DMS153 treated with DMSO at 0.1 percent for 48 hours (cell line): ENCODE measurements at regions not wholly inside any gene's neighbourhood (a gene's known extent, or its start where the extent isn't known, plus 50 kb on each side); places are given as distances from the start of the nearest gene placed in this dataset.
A peak's percentile ranks its signal among the peaks of the same experiment; 100 is the strongest.
"Not testable (repeated sequence)": the region's sequence is repeated elsewhere in the genome, so short reads cannot be mapped to it uniquely, and the experiment has no call there.

Experiments
- DNase-seq: peaks from one replicate; lab custom pipeline; 2025; ENCODE audit not compliant: unreplicated experiment; lab: John Stamatoyannopoulos, UW

DNA sequence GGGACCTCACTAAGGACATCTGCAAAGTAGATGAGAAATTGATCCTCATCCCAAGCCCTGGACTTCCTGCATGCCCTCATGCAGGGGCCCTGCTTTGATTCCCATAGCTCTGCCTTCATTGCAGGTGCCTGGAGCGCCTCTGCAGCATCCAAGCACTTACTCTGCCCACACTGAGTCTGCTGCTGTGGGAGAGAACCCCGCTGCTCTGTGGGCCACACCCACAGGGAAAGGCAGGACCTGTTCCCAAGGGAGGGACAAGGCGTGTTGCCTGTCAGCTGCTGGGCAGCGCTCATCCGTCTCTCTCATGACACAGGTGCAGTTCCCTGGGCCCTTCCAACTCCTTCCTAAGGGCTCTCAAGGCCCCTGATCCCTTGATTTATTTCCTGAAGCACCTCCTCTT lies 266.8 kb upstream of the SMIM21 start:
- peak; percentile 32 for DNase-seq

DNA sequence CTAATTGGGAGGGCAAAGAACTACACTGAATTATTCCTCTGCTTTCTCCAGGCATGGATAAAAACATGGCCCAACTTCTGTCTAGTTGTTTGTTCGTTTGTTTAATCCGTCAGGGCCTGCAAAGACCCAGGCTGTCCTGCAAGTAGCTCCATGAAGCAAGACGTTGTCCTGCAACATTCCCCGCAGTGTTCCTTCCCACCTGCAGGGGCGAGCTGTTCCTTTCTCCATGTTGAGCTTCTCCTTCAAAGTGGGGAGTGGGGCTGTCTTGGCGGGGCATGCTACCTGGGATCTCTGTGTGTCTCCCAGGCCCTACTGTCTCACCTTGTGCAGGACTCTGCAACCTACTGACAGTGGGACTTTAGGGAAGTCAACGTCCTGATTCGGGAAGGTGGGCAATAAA lies 264.0 kb upstream of the SMIM21 start:
- no peak for DNase-seq

- not testable (repeated sequence) for DNase-seq
These were observed 262.8 kb upstream of the SMIM21 start for GRCh38 chr18:75690283-75690682.

DNA sequence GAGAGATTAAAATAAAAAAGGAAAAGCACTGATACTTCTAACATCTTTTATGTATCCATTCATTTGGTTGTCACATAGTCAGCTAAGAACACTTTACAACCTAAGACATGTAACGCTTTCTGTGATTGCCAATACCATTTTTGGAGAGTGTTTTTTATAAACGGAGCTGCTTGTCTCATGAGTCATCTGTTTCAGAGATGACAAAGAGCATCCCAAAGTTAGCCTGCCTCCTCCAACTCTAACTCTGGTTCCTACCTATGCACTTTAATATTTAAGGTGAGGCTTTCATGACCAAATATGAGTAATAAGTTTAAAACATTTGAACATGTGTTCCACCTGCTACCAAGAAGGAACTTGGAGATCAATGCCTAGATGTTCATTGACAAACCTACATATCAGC lies 260.1 kb upstream of the SMIM21 start:
- no peak for DNase-seq

DNA sequence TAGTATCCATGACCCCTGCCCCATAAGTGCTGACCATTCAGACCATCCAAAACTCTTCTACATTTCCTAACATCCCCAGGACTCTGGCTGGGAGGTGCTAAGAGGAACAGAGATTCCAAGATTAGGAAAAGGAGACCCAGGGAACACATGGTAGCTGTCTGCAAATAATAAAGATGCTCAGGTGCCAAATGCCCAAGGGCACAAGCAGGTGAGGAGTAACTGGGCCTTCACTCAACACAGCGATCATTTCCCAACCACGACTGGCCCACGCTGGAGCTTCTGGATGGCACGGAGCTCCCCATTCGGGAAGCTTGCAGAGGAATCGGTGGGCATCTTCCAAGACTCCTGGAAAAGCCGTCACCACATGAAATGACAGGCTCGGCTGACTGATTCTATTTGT lies 255.9 kb upstream of the SMIM21 start:
- DNase-seq: no peak

DNA sequence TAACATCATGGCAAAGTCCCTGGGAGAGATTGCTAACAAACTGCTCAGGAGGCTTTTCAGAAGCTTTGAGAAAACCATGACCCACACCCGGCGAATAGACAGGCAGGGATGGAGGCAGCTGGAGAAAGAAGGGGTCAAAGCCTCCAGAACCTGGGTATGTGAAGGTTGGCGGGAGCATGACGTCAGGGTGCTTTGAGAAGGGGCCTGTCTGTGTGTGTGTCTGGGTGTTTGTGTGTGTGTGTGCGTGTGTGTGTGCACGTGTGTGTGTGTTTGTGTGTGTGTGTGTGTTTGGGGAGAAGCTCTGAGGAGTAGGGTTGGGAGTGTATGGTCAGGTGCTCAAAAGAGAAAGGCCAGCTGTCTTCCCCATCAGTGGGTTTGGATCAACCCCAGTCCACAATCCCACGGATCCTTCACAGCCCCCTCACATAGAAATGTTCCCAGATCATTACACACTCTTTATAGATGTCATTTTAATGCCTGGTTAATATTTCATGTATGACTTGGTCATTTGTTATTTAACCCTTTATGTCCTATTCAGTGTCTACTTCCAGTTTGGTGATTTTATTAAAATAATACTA lies 254.1 kb upstream of the SMIM21 start:
- no peak for DNase-seq

DNA sequence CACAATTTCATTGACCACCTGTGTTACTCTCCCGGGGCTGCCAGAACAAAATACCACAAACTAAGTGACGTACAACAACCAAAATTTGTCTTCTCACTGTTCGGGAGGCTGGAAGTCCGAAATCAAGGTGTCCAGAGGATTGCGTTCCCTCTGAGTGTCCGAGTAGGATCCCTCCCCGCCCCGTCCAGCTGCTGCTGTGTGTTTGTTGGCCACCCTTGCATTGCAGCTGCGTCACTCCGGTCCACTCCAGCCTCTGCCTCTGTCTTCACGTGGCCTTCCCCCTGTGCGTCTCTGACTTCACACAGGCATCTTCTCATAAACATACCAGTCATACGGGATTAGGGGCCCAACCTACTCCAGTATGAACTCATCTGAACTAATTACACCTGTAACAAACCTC lies 251.8 kb upstream of the SMIM21 start:
- no peak for DNase-seq

- DNase-seq: peak; percentile 13
These were observed 251.1 kb upstream of the SMIM21 start for GRCh38 chr18:75678627-75679026.

DNA sequence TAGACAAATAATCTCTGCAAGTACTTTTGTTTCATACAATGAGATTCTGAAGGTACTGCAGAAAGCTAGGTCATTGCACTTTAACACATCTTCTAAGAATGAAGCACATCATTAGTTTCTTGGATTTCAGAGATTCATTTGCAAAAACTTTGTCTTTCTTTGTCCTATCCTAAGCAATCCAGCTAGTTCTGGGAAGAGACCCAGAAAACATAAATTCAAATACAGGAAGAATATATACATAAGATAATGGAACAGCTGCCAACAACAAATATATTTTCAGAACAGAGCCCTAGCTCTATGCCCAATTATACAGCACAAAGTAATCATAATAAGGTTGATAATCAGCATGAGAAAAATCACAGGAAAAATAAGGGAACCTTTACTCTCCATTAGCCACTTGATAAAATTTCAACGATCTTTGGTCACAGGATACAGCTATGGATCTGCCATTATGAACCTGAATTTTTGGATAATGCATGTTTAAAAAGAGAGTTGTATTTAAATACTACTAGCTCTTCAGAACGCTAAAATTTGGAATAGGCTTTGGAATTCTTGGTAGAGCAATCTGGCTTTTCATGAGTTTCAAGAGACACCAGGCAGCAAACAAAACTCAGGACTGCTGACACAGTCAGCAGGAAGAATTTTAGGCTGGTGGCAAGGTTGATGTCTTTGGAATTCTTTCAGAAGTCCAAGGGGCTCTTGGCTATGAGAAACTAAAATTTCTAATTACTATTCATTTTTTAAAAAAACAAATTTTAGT lies 250.4 kb upstream of the SMIM21 start:
- DNase-seq: no peak

DNA sequence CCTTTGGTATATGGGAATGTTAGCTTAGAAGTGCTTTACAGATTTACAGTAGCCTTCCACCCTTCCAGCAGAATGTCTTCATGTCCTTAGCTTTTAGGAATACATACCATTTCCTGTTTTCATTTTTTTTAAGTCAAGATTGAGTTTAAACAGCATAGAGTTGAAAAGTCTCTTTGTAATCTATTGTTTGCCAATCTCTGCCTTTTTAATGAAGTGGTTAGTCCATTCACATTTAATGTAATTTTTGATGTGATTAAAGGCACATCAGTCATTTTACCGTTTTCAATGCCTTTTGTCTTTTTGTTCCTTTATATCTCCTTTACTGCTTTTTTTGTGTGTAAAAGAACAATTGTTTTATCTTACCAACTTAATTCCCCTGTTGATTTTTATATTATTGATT lies 233.4 kb upstream of the SMIM21 start:
- DNase-seq: no peak

GRCh38 chr18:75659535-75660023 lies 232.1 kb upstream of the SMIM21 start:
- DNase-seq: no peak

GRCh38 chr18:75658330-75658729 lies 230.8 kb upstream of the SMIM21 start:
- no peak for DNase-seq

GRCh38 chr18:75656563-75657247 lies 229.2 kb upstream of the SMIM21 start:
- DNase-seq: no peak

DNA sequence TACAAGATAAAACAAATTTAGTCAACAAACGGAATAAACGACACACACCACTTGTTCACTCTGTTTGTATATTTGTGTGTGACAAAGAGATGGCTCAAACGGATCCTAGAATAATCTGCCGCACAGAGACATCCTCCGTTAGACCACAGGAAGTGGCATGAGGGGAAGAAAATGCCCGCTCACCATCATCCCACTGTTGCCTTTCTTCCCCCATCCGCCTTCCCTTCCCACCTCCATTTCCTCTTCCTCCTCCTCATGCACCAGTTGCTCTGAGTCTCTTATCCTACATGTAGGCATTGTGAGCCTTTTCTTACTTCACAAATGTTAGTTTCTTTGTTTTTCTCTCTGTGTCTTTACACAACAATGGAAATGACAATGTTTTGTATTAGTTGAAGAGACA lies 228.5 kb upstream of the SMIM21 start:
- no peak for DNase-seq

GRCh38 chr18:75654851-75655751 lies 227.6 kb upstream of the SMIM21 start:
- DNase-seq: no peak

DNA sequence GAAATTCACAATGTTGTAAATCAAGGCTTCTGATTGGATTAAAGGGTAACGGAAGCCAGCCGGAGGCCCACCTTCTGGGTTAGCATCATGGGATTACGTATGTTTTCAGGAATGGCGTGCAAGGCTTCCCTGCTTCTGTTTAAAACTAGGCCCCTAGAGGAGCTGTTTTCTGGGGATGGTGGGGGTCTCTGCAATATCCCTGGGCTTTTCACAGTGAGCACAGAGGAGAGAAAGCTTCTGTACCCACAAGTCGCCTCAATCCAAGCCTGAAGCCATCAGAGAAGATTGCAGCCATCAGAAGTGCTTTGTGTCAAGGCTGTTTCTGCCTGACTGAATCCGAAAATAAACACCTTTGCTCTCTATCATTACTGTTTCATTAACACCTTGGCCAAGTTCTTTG lies 226.9 kb upstream of the SMIM21 start:
- no peak for DNase-seq

DNA sequence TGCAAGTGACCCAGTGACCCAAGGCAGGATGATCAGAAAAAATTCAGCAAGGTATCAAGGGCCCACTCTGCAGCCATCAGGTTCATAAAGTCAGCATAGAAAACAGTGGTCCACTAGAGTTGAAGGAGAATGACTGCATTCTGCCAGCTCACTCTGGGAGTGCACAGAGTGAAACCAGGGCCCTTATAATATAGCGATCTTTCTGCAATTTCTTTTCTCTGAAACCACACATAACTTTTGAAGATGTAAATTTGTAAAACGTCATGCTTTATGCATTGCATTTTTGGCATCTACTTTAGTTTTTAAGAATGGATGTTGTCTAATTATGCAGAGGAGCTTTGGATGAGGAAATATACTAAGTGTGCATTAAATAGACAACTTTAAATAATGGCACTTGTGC lies 225.0 kb upstream of the SMIM21 start:
- no peak for DNase-seq

- no peak for DNase-seq
These were observed 217.4 kb upstream of the SMIM21 start for GRCh38 chr18:75644871-75645270.

DNA sequence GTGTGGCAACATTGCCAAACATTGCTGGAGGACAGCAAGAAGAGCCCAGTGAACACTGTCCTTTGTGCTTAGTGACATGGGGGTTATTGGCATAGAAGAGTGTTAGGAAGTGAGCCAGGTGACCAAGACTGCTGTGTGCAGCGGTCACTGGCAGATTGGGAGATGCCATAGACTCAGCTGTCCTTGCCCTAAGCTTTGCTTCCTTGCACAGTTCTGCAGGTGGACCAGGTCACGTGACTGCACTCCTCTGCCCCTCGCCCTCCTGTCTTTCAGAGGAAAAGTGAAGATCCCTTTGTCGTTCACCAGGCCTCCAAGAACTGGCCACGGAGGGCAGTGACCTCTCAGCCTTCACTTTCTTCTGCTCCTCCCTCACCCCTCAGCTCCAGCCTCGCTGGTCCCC lies 215.6 kb upstream of the SMIM21 start:
- no peak for DNase-seq

- no peak for DNase-seq
These were observed 211.9 kb upstream of the SMIM21 start for GRCh38 chr18:75639472-75639831.

DNA sequence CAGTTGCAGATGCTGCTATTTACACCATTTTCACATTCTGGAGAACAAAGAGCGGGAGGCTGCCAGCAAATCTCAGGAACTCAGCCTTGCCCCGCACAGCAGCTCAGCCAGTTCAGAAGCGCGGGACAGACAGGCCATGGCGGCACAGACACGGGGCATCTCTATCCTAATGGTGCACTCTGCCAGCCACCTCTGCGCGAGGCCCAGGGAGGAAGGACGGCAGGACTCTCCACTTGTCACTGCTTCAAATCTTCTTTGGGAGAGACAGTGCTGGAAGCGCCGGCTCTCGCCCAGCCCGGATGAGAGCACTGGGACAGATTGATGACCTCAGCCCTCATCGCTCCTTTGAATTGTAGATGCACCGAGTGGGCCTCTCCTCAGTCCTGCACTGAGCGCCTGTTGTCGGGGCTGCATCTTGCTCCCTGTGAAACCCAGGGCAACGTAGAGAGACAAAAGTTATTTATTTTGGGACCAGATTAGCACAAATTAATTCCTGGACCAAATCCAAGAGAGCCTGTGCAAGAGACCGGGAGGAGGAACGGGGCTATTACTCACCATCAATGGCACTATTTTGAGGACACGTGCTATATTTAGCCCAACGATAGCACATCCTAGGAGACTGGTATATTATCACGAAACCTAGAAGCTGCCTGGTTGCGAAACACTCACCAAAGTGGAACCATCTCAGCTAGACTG lies 211.4 kb upstream of the SMIM21 start:
- DNase-seq: no peak
